GM19395 (cell line): ENCODE measurements at regions not wholly inside any gene's neighbourhood (a gene's known extent, or its start where the extent isn't known, plus 50 kb on each side); places are given as distances from the start of the nearest gene placed in this dataset.

Experiments used
- ATAC-seq: cut with Tn5 transposase; IDR thresholded peaks from one replicate; pipeline ENCODE4 v1.9.1; 2021; ENCODE audit warnings: mild to moderate bottlenecking, moderate library complexity; ENCODE audit not compliant: unreplicated experiment

- no peak for ATAC-seq
Measured at GRCh38 chr12:25745281-25745680, 192.2 kb upstream of the LMNTD1 start.

GRCh38 chr12:25746131-25746530 is 193.0 kb upstream of the LMNTD1 start:
- ATAC-seq, result no peak

- no peak for ATAC-seq
Measured at GRCh38 chr12:25752710-25753309, 199.7 kb upstream of the LMNTD1 start.

GRCh38 chr12:25755136-25755970 is 202.3 kb upstream of the LMNTD1 start:
- ATAC-seq, result no peak

GRCh38 chr12:25755971-25756260 is 202.6 kb upstream of the RASSF8 start:
- ATAC-seq, result no peak

- no peak for ATAC-seq
Measured at GRCh38 chr12:25757037-25757665, 201.3 kb upstream of the RASSF8 start.

GRCh38 chr12:25759752-25760151 is 198.7 kb upstream of the RASSF8 start:
- no peak for ATAC-seq

GRCh38 chr12:25761356-25761755 is 197.1 kb upstream of the RASSF8 start:
- no peak for ATAC-seq

GRCh38 chr12:25764409-25764808 is 194.1 kb upstream of the RASSF8 start:
- no peak for ATAC-seq

GRCh38 chr12:25764892-25765291 is 193.6 kb upstream of the RASSF8 start:
- ATAC-seq, result no peak

GRCh38 chr12:25767606-25768005 is 190.9 kb upstream of the RASSF8 start:
- no peak for ATAC-seq

GRCh38 chr12:25768151-25768550 is 190.3 kb upstream of the RASSF8 start:
- no peak for ATAC-seq

GRCh38 chr12:25769082-25769945 is 189.2 kb upstream of the RASSF8 start:
- ATAC-seq, result no peak

GRCh38 chr12:25771041-25771440 is 187.4 kb upstream of the RASSF8 start:
- no peak for ATAC-seq

GRCh38 chr12:25771476-25771875 is 187.0 kb upstream of the RASSF8 start:
- no peak for ATAC-seq

- ATAC-seq, result no peak
Measured at GRCh38 chr12:25775968-25776367, 182.5 kb upstream of the RASSF8 start.

- no peak for ATAC-seq
Measured at GRCh38 chr12:25780771-25781170, 177.7 kb upstream of the RASSF8 start.

- no peak for ATAC-seq
Measured at GRCh38 chr12:25781232-25781631, 177.2 kb upstream of the RASSF8 start.

GRCh38 chr12:25783566-25783965 is 174.9 kb upstream of the RASSF8 start:
- ATAC-seq, result no peak

- ATAC-seq, result no peak
Measured at GRCh38 chr12:25784669-25785068, 173.8 kb upstream of the RASSF8 start.

- ATAC-seq, result no peak
Measured at GRCh38 chr12:25785134-25785533, 173.3 kb upstream of the RASSF8 start.
